CD14-positive monocyte (primary cell): ENCODE measurements at regions not wholly inside any gene's neighbourhood (a gene's known extent, or its start where the extent isn't known, plus 50 kb on each side); places are given as distances from the start of the nearest gene placed in this dataset.

Experiments used
- DNase-seq, 3 donors: peaks; one replicate each; pipeline ENCODE4 v3.0.0-alpha.2; 2011 to 2022
- H2AFZ ChIP-seq: 2 replicates; pipeline ENCODE4 v1.6.0; 2012; ENCODE audit warnings: mild to moderate bottlenecking, low read depth, low read length, inconsistent platforms; ENCODE audit not compliant: insufficient read depth, poor library complexity, severe bottlenecking
- H3K27ac ChIP-seq, 2 donors: 1 replicate in 1 of 2; 2 replicates in 1 of 2; pipeline ENCODE4 v1.5.1; 2012 to 2013; ENCODE audit warnings: low read length in 2 of 2, control low read depth in 1 of 2, inconsistent platforms in 1 of 2, low read depth in 1 of 2, mild to moderate bottlenecking in 1 of 2
- H3K27me3 ChIP-seq, 2 donors: one replicate each; pipeline versions ENCODE4 v1.6.0 to v1.6.1; 2011 to 2013; ENCODE audit warnings: low read length in 2 of 2; ENCODE audit not compliant: control insufficient read depth in 2 of 2, insufficient read depth in 2 of 2
- H3K36me3 ChIP-seq, 2 donors: replicated peaks in 1 of 2; 1 replicate in 1 of 2; 2 replicates in 1 of 2; pipeline versions ENCODE4 v1.5.1 to v1.6.1; 2012 to 2013; ENCODE audit warnings: low read length in 2 of 2, control low read depth in 1 of 2, inconsistent platforms in 1 of 2, mild to moderate bottlenecking in 1 of 2; ENCODE audit not compliant: insufficient read depth in 2 of 2, control insufficient read depth in 1 of 2
- H3K4me1 ChIP-seq, 2 donors: 1 replicate in 1 of 2; 2 replicates in 1 of 2; pipeline versions ENCODE4 v1.5.1 to v1.6.1; 2012 to 2013; ENCODE audit warnings: low read length in 2 of 2, control low read depth in 1 of 2, inconsistent platforms in 1 of 2, mild to moderate bottlenecking in 1 of 2, moderate library complexity in 1 of 2; ENCODE audit not compliant: insufficient read depth in 2 of 2, control insufficient read depth in 1 of 2
- H3K4me2 ChIP-seq: replicated peaks from 2 replicates; pipeline ENCODE3; 2012; ENCODE audit warnings: low read length, moderate library complexity, mild to moderate bottlenecking; ENCODE audit not compliant: poor library complexity, severe bottlenecking; ENCODE audit errors: extremely low read depth
- H3K4me3 ChIP-seq, 3 experiments: fragments of 200-600 bp in 1 of 3; sonication (generic) in 1 of 3; replicated peaks in 1 of 3; 1 replicate in 2 of 3; 2 replicates in 1 of 3; pipeline ENCODE4 v1.5.1; 2011 to 2013; ENCODE audit warnings: low read length in 3 of 3, mild to moderate bottlenecking in 3 of 3, control low read depth in 2 of 3, low read depth in 2 of 3, inconsistent platforms in 1 of 3, moderate library complexity in 1 of 3
- H3K79me2 ChIP-seq: 2 replicates; pipeline ENCODE4 v1.6.0; 2012; ENCODE audit warnings: mild to moderate bottlenecking, control low read depth, inconsistent platforms, low read length, moderate library complexity; ENCODE audit not compliant: insufficient read depth
- H3K9ac ChIP-seq: 2 replicates; pipeline ENCODE4 v1.6.0; 2017; ENCODE audit warnings: low read length, mild to moderate bottlenecking; ENCODE audit not compliant: insufficient read depth, poor library complexity, severe bottlenecking
- H3K9me3 ChIP-seq, 2 donors: replicated peaks in 1 of 2; 1 replicate in 1 of 2; 2 replicates in 1 of 2; pipeline versions ENCODE4 v1.5.1 to v1.6.1; 2012 to 2013; ENCODE audit warnings: low read length in 2 of 2, control low read depth in 1 of 2; ENCODE audit not compliant: control insufficient read depth in 1 of 2, insufficient read depth in 1 of 2
- H4K20me1 ChIP-seq: 2 replicates; pipeline ENCODE4 v1.6.0; 2012; ENCODE audit warnings: mild to moderate bottlenecking, low read length, control low read depth, moderate library complexity; ENCODE audit not compliant: insufficient read depth
- H3K27ac Mint-ChIP-seq, 7 donors: one replicate each; pipeline ENCODE4 v1.8.0; 2020; ENCODE audit warnings: mild to moderate bottlenecking in 7 of 7, mixed read lengths in 7 of 7, moderate library complexity in 6 of 7, inconsistent platforms in 2 of 7
- H3K27me3 Mint-ChIP-seq, 3 donors: one replicate each; pipeline ENCODE4 v1.8.0; 2021 to 2022; ENCODE audit warnings: low read depth in 3 of 3, mild to moderate bottlenecking in 3 of 3, mixed read lengths in 3 of 3, moderate library complexity in 3 of 3, inconsistent platforms in 1 of 3
- H3K36me3 Mint-ChIP-seq, 2 donors: one replicate each; pipeline ENCODE4 v1.8.0; 2020; ENCODE audit warnings: mixed read lengths in 2 of 2, inconsistent platforms in 1 of 2, mild to moderate bottlenecking in 1 of 2
- H3K4me1 Mint-ChIP-seq: one replicate; pipeline ENCODE4 v1.8.0; 2020; ENCODE audit warnings: mild to moderate bottlenecking, mixed read lengths
- H3K4me3 Mint-ChIP-seq, 2 donors: one replicate each; pipeline ENCODE4 v1.8.0; 2020; ENCODE audit warnings: mild to moderate bottlenecking in 2 of 2, mixed read lengths in 2 of 2, moderate library complexity in 1 of 2
- H3K9me3 Mint-ChIP-seq, 7 donors: one replicate each; pipeline ENCODE4 v1.8.0; 2020 to 2022; ENCODE audit warnings: mixed read lengths in 7 of 7, mild to moderate bottlenecking in 6 of 7, moderate library complexity in 6 of 7, inconsistent platforms in 2 of 7
- CTCF ChIP-seq: fragments of 200-600 bp; IDR thresholded peaks from one replicate; pipeline ENCODE4 v1.8.0; 2022; ENCODE audit warnings: antibody characterized with exemption, mild to moderate bottlenecking
- WGBS: methylation state at CpG from one replicate; pipeline ENCODE4 v1.1.5; 2013; ENCODE audit warnings: missing lambda C conversion rate; ENCODE audit not compliant: insufficient coverage; 5-methylcytosine and 5-hydroxymethylcytosine counted together
- intact Hi-C, 2 donors: fragments of 100-400 bp; cut with micrococcal nuclease; formaldehyde crosslinking; loops; one replicate each; pipeline versions ENCODE4 v1.15.0 to v1.15.1; 2023

- 100% methylated on average over 10 of the region's 13 CpGs for WGBS
- no peak overlapping the region for H3K4me3 Mint-ChIP-seq
- Histone ChIP-seq H3K27me3 (no peaks in the 10 kb centered on the region), H2AFZ (no peak overlapping the region), H3K9me3 (no peaks in the 10 kb centered on the region), H3K27ac (peak overlapping the region in 1 of 2 donors; percentile 3), H3K9ac (no peak overlapping the region), H3K4me3 (no peak overlapping the region), H4K20me1 (no peaks in the 10 kb centered on the region), H3K4me1 (peaks cover 74 to 84% of the 10 kb centered on the region in 2 donors), H3K4me2 (no peak overlapping the region), H3K36me3 (no peaks in the 10 kb centered on the region), H3K79me2 (no peaks in the 10 kb centered on the region)
- intact Hi-C loops, result no loop called here
- H3K27ac Mint-ChIP-seq, result peak overlapping the region in 3 of 7 donors; percentile 14 to 63 (median 25)
- peaks cover 0 to 3% (median 0%) of the 10 kb centered on the region in 3 donors for H3K27me3 Mint-ChIP-seq
- peaks cover 0 to 10% of the 10 kb centered on the region in 2 donors for H3K36me3 Mint-ChIP-seq
- no peak for DNase-seq
- TF ChIP-seq CTCF, result no peak
- H3K9me3 Mint-ChIP-seq, result no peaks in the 10 kb centered on the region
- peaks cover 73% of the 10 kb centered on the region for H3K4me1 Mint-ChIP-seq
Measured at GRCh38 chr20:50264534-50265145, 74.0 kb downstream of the CEBPB start.

GRCh38 chr20:50265245-50265946 is 74.8 kb downstream of the CEBPB start:
- peaks cover 0 to 11% of the 10 kb centered on the region in 2 donors for H3K36me3 Mint-ChIP-seq
- no peaks in the 10 kb centered on the region for H3K27me3 ChIP-seq
- H3K4me3 Mint-ChIP-seq, result no peak overlapping the region
- no peak for DNase-seq
- H3K4me3 ChIP-seq, result no peak overlapping the region
- H3K79me2 ChIP-seq, result peaks cover 6% of the 10 kb centered on the region
- no peak overlapping the region for H3K4me2 ChIP-seq
- H3K4me1 ChIP-seq, result peaks cover 74 to 84% of the 10 kb centered on the region in 2 donors
- H3K27ac Mint-ChIP-seq, result peak overlapping the region; percentile 21 to 99 (median 79)
- peak overlapping the region; percentile 2 to 72 for H3K27ac ChIP-seq
- H3K4me1 Mint-ChIP-seq, result peaks cover 73% of the 10 kb centered on the region
- WGBS, result 94% methylated on average over 3 of the region's 12 CpGs
- H3K9ac ChIP-seq, result no peak overlapping the region
- no peaks in the 10 kb centered on the region for H3K9me3 ChIP-seq
- no peaks in the 10 kb centered on the region for H3K36me3 ChIP-seq
- H3K9me3 Mint-ChIP-seq, result no peaks in the 10 kb centered on the region
- intact Hi-C loops, result no loop called here
- peaks cover 0 to 3% (median 0%) of the 10 kb centered on the region in 3 donors for H3K27me3 Mint-ChIP-seq
- no peak overlapping the region for H2AFZ ChIP-seq
- no peaks in the 10 kb centered on the region for H4K20me1 ChIP-seq
- TF ChIP-seq CTCF, result no peak
